ENCODE measurements at regions not wholly inside any gene's neighbourhood (a gene's known extent, or its start where the extent isn't known, plus 50 kb on each side); places are given as distances from the start of the nearest gene placed in this dataset.
"Not testable (repeated sequence)": the region's sequence is repeated elsewhere in the genome, so short reads cannot be mapped to it uniquely, and the experiment has no call there.

- no peak for DNase-seq
These were observed 360.7 kb upstream of the CDH10 start for GRCh38 chr5:25005431-25005830.

DNA sequence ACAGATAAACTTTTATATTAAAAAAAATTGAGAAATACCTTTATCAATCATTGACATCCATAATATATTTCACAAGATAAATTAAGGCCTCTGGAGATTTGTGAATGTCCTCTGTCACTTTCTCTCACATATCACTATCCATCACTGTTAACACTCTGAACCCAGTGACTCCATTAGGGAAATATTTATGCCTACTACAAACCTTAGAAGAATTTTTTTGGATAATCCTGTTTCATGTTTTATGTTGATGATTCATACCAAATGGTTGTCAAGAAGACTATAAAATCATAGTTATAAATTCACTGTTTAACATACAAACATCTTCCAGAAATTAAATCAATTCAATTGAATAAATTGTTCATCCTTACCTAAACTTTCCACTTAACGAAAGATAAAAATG is 357.6 kb upstream of the CDH10 start:
- no peak for DNase-seq

DNA sequence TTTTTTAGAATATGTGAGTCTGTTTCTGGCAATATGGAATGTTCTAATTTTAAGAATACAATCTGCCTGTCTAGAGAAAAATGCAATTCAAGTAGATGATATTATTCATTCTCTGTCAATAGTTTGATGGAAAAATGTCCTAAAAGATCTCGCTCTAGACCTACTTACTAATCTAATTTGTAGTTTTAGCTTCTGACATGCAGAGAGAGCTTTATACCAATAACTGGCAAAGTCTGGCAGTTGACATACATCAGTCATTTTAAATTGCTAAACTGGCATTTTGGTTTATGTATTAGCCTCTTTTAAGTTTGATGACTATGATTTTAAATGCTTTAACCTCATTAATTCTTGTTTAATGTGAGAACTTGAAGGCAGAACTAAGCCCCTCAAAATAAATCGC is 355.0 kb upstream of the CDH10 start:
- DNase-seq: no peak

DNA sequence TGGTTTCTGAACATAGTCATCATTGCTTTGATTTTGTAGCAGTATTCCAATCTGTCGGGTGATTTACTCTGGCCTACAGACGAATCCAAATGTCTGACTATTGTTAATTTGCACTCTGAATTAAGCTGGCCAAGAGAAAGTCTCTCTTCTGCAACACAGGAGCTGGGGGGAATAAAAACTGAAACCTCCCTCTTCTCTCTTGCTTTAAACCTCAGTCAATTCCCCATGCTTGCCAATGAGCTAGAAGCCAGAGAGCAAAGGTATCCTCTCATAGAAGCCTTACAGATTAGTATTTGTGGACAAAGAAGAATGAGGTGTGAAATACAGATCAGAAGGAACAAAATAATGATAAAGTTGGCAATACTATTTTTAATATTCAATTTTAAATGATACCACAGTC is 353.9 kb upstream of the CDH10 start:
- DNase-seq: no peak

DNA sequence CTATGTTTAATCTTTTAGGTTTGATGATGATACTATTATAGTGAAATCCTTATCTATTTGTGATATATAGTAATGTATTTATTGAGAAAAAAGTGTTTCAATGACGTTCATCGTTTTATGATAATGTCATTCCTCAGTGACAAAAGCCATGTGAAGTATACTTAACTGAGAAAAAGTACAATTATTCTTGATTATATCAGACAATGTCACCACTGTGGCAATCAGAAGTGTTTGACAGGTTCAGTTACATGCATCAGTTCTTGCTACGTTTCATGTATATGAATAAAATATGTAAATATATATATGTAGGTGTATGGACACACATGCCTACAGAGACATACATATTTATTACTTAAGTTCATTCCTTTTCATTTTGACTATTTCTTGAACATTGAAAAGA is 341.5 kb upstream of the CDH10 start:
- no peak for DNase-seq

GRCh38 chr5:24978552-24978951 is 333.8 kb upstream of the CDH10 start:
- not testable (repeated sequence) for DNase-seq

- no peak for DNase-seq
These were observed 318.8 kb upstream of the CDH10 start for GRCh38 chr5:24963611-24964010.

- no peak for DNase-seq
These were observed 278.6 kb upstream of the CDH10 start for GRCh38 chr5:24923400-24923799.

DNA sequence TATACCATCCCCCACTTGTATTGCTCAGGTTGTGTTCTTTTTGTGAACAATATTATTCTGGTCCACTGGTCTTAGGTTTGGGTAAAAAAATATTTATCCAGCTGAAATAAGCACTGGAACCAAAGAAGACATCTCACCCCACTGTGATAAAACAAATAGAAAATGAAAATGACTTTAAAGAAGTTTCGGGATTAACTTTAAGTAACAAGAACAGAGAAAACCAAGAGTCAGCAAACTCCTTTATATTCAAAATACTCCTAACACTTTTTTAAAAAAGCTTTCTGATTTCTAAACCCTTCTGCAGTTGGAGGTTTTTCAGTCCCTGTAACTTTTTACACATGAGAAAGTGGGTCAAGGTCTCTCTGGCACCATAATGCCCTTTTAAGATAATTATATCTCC is 273.9 kb upstream of the CDH10 start:
- DNase-seq: no peak

DNA sequence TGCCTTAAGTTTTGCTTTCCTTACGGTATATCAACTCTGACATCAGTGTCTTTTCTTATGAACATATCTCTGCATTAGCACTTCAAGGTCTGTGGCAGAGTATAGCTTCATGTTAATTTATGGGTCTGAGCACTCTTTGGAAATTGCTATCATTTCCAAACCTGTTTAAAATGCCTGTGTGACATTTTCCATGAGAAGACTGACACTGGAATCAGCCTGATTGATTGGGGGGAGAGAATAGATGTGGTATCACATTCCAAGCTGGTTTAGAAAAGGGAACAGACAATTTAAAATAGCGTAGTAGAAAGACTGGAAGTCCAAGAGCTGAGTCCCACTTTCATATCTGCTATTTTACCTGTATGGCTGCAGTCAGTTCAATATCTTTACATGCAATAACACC is 272.1 kb upstream of the CDH10 start:
- DNase-seq: no peak

- DNase-seq: no peak
These were observed 264.4 kb upstream of the CDH10 start for GRCh38 chr5:24909210-24909609.

DNA sequence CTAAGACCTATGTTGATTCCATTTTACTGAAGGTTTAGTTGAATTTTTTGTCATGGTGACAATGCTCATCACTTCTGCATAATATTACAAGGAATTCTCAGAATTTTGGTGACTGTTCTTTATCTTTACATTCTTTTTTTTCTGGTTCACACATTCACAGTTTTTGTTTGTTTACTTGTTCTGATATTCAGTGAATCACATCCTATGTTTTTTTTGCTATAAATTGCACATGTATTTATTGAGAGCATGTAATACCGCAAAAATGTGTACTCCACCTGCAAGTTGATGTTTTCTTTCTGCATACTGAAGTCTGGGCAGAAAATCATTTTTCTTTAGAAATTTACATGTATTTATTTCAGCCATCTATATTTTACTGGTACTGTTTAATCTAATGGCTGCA is 261.9 kb upstream of the CDH10 start:
- DNase-seq: no peak

- no peak for DNase-seq
These were observed 260.3 kb upstream of the CDH10 start for GRCh38 chr5:24904981-24905517.

DNA sequence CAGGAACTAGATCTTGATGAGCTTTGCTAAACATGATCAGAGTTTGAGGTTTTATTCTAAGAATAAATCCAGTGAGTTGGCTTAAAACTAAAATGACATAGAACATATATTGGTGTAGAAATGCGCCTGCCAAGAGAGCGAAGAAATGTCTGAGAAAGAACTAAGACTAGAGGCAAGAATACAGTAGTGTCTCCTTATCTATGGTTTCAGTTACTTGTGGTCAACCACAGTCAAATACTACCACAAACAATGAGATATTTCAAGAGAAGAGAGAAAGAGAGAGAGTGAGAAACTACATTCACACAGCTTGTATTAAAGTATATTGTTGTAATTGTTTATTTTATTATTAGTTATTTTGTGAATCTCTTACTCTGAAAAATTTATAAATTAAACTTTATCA is 254.4 kb upstream of the CDH10 start:
- peak in 1 of 5 experiments; percentile 59 for DNase-seq

DNA sequence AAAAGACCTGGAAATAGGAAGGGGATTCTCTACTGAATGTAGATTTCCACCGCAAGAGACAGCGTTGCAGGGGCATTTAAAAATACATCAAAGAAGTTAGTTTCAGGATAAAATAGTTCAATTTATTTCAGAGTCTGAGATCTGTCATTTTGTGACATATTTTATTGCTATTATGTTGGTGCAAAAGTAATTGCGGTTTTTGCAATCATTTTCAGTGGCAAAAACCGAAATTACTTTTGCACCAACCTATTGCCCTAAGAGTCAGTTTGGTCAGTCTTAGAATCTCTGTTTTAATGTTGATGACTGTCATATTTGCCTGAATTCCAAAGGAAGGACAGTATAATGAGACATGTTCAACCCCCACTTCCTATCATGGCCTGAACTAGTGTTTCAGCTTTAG is 219.5 kb upstream of the CDH10 start:
- no peak for DNase-seq

DNA sequence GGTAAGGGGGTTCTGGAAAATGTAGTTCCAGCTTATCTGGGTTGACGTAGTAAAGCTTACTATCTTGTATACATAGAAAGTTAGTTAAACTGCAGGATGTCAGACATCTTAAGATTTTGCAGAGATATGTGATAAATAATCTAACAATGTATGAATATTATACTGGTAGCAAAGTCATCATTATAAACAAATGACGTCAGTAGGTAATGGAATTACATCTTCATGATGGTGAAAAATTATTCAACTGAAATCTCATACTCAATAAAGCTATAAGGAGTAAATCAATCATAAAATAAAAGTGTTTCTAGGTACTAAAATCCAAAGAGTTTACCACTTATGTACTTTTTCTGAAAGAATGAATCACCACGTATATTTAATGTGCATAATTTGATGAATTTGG is 217.3 kb upstream of the CDH10 start:
- no peak for DNase-seq

DNA sequence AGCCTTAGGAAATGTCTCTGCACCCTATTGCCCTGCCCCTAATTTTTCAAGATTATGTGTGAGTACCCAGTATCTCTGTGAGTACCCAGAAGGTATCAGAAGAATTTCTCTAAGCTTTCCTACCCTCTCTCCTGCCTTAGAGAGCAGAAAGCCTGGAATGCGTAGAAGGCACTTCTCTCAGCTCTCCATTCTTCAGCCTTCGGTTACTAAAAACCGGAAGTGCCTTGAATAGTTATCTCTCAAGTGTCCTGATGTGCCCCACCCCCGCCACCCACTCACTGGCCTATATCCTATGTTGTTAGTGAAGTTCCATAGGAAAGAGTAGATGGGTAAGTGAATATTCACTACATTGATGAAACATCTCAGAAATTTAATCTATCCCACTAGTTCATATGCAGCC is 210.7 kb upstream of the CDH10 start:
- no peak for DNase-seq

DNA sequence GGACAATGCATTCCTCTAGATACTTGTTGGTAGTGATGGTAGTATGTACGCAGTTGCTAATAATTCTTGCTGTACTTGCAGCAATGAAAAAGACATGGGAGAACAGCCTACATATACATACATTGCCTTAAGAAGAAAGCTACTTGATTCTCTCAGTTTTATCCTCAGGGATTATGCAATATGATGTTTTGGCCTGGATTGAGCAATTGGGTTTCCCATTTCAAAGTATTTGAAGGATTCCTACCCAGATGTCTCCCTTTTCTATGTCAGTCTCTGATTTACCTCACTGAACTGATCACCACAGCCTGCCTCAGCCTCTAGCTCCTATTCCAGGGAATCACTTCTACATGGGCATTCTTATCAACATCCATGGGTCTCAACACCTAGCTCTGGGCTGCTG is 210.1 kb upstream of the CDH10 start:
- no peak for DNase-seq

- DNase-seq: no peak
These were observed 209.6 kb upstream of the CDH10 start for GRCh38 chr5:24854350-24854749.

- DNase-seq: no peak
These were observed 206.2 kb upstream of the CDH10 start for GRCh38 chr5:24850926-24851486.

DNA sequence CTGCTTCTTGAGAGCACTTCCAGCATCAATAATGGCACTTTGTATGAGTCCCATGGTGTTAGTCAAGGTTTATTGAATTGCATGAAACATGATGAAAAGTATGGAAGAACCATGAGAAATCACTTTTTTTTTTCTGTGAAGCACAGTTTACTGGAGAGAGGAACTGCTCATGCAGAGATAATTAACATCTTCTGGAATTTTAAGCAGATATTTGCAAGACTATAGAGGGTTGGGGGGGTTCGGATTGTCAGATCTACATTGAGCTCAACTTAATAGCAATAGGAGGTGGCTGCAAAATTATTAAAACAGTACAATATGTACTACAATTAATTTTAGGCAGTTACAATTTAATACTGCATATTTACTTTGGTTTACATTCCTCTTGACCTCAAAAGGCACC is 204.4 kb upstream of the CDH10 start:
- no peak for DNase-seq

- no peak for DNase-seq
These were observed 187.2 kb upstream of the CDH10 start for GRCh38 chr5:24831989-24832388.

- DNase-seq: no peak
These were observed 178.8 kb upstream of the CDH10 start for GRCh38 chr5:24823625-24824024.

DNA sequence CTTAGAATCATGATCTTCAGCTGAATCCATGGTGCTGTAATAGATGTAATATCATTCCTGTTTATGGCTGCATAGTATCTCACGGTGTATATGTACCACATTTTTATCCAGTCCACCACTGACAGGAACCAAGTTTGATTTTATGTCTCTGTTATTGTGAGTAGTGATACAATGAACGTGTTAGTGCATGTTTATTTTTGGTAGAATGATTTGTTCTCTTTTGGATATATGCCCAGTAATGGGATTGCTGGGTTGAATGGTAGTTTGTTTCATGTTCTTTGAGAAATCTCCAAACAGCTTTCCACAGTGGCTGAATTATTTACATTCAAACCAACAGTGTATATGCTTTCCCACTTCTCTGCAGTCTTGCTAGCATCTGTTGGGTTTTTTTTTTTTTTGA is 175.1 kb upstream of the CDH10 start:
- no peak for DNase-seq

GRCh38 chr5:24817966-24818365 is 173.2 kb upstream of the CDH10 start:
- no peak for DNase-seq

DNA sequence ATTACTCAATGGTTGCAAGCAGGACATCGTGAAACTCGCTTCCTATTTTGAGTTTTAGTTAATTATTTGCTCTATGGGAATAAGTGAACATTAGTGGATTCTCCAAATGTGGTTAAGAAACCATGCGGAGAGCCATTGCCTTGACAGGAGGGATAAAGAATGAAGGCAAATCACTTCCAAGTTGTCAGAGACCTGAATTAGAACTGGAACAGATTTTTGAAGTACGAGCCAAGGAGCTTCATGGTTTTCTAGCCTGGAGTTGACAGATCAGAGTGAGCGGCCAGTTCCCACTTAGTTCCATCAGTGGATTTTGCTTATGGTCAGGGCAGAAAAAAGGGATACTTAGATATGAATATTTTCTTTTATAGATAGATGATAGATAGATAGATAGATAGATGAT is 171.4 kb upstream of the CDH10 start:
- DNase-seq: no peak
